GM19372 (cell line): ENCODE measurements at regions not wholly inside any gene's neighbourhood (a gene's known extent, or its start where the extent isn't known, plus 50 kb on each side); places are given as distances from the start of the nearest gene placed in this dataset.
"Not testable (repeated sequence)": the region's sequence is repeated elsewhere in the genome, so short reads cannot be mapped to it uniquely, and the experiment has no call there.

Experiments
- ATAC-seq: cut with Tn5 transposase; IDR thresholded peaks from one replicate; pipeline ENCODE4 v1.9.1; 2021; ENCODE audit warnings: mild to moderate bottlenecking, low read depth, moderate library complexity; ENCODE audit not compliant: unreplicated experiment

GRCh38 chr17:21548236-21548635 is 144.1 kb upstream of the KCNJ18 start:
- no peak for ATAC-seq

- ATAC-seq: no peak
Observed at GRCh38 chr17:21549107-21549687, 143.1 kb upstream of the KCNJ18 start.

- ATAC-seq: not testable (repeated sequence)
Observed at GRCh38 chr17:21550031-21550430, 142.3 kb upstream of the KCNJ18 start.

- ATAC-seq: no peak
Observed at GRCh38 chr17:21551081-21551881, 141.0 kb upstream of the KCNJ18 start.

GRCh38 chr17:21558921-21559320 is 133.4 kb upstream of the KCNJ18 start:
- ATAC-seq: not testable (repeated sequence)

DNA sequence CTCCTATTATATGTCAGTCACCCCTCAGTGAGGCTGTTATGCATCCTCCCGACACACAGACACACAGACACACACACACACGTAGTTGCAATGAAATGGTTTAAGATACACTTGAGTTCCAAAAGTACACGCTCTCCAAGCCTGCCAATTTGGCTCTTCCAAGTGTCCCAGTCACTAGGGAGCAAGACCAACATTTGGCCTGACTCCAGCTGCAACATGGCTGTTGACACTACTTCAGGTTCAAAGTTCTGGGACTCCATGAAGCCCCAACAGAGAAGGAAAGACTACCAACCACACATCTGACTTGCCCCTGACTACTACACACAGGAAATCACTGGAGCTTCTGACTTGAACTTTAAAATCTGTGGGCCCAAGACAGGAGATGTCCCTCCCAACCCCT is 128.1 kb upstream of the KCNJ18 start:
- ATAC-seq: no peak

- ATAC-seq: not testable (repeated sequence)
Observed at GRCh38 chr17:21564757-21565156, 127.6 kb upstream of the KCNJ18 start.

DNA sequence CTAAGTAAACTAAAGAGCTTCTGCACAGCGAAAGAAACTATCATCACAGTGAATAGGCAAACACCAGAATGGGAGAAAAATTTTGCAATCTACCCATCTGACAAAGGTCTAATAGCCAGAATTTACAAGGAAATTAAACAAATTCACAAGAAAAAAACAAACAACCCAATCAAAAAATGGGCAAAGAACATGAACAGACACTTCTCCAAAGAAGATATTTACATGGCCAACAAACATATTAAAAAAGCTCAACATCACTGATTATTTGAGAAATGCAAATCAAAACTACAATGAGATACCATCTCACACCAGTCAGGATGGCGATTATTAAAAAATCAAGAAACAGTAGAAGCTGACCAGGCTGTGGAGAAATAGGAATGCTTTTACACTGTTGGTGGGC is 121.9 kb upstream of the KCNJ18 start:
- not testable (repeated sequence) for ATAC-seq

GRCh38 chr17:21572148-21572547 is 120.2 kb upstream of the KCNJ18 start:
- ATAC-seq: not testable (repeated sequence)

DNA sequence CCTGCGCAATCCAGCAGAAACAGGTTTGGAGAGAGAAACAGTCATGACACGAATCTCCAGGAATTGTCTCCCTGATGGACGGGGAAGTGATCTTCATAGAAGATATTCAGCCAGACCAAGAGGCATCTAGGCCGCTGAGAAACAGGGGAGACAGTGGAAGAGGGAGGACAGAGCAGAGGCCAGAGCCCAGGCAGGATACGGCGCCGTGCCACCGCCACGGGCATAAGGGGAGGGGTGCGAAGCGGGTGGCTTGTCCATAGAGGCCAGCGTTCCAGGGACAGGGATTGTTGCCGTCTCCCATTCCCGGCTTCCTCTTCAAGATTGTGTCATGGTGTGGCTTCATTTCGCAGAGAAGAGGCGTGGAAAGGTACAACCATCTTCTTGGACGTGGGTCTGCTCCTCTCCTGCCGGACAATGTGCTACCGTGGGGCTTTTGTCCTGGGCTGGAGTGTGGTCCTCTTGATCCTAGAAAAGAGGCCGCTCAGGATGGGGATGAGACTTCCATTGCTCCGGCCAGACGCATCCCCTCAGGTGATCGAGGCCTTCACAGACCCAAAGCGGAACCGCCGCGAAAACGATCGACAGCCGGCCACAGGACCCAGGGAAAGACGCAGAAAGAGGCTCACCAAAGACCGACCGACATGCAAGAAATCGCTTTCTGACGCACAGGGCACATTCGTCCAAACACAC is 118.9 kb upstream of the KCNJ18 start:
- not testable (repeated sequence) for ATAC-seq

GRCh38 chr17:21573961-21574610 is 118.2 kb upstream of the KCNJ18 start:
- ATAC-seq: no peak

DNA sequence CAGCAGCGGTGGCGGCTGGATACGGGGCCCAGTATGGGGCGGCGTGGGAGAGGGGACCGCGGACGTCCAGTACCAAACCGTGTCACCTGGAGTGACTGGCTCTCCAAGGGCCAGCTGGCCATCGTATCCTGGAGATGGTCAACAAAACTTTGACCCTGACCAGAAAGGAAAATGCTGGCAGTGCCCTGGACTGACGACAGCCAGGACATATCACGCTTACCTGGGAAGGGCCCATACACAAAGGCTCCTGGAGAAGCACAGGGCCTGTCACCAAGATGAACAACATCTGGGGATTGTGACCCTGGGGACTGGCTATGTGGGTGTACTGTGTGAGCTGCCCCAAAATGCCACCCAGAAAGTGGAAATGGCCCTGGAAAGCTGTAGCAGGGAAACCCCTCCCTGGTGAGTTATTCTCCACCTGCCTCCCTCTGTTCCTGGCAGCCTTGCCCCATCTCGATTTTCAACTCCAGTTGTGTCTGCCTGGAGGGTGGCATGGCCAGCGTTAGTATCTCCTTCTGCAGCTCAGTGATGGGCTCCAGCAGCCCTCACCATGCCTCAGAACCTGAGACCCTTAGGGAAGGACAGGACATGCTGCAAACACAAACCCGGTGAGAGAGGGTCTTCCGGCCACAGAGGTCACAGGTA is 117.6 kb upstream of the KCNJ18 start:
- not testable (repeated sequence) for ATAC-seq

GRCh38 chr17:21578783-21579182 is 113.5 kb upstream of the KCNJ18 start:
- ATAC-seq: not testable (repeated sequence)

DNA sequence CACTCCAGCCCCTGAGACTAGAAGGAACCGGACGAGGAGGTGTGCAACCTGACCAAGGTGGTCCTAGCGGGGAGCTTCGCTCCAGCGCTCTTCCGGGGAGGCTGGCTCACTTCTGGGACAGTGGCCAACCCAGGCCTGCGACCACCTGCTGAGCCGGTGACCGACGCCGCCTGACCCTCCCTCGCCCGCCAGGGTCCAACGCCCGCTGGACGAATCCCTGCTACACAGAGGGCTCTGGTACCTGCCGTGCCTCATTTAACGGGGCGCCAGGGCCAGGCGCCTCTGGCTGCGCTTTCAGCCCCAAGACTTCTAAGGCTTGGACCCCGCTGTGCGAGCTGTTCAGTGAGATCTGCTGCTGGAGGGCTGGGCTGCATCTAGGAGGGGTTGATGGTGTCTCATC is 99.5 kb upstream of the KCNJ18 start:
- ATAC-seq: no peak

- ATAC-seq: not testable (repeated sequence)
Observed at GRCh38 chr17:21593452-21594105, 98.7 kb upstream of the KCNJ18 start.

DNA sequence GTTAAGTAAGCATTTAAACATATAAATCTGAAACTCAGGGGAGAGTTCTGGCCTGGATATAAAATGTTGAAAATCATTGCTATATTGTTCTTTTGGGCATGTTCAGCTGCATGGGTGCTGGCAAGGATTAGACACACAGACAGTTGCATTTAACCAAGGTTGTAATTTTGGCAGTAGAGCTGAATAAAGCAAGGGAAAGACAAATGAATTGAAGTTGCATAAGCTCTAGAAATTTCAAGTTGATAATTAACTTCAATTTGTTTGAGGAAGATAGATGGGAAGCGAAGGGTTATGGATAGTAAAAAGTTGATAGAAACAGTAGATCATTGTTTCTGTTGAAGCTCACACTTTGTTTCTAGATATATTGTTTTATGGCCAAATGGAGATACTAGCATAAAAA is 97.2 kb upstream of the KCNJ18 start:
- ATAC-seq: no peak

GRCh38 chr17:21602176-21602575 is 90.1 kb upstream of the KCNJ18 start:
- no peak for ATAC-seq

DNA sequence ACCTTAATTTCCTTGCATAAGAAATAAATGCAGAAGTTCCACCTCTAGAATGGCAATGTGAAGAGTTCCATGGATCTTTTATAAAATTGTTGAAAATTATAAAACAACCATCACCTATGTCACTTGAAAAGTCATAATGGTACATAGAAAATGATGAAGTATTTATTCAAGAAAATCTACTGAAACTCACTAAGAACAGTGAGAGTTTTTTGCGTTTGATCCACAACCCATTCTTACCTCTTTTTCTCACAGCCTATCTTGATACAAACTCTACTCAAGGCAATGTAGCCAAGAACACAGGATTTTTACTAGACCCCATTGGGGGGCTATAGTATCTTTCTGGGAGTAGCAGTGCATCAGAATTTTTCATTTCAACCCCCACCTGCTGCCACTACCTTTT is 89.0 kb upstream of the KCNJ18 start:
- ATAC-seq: not testable (repeated sequence)

GRCh38 chr17:21611443-21611842 is 80.9 kb upstream of the KCNJ18 start:
- ATAC-seq: not testable (repeated sequence)
